ENCODE measurements at regions not wholly inside any gene's neighbourhood (a gene's known extent, or its start where the extent isn't known, plus 50 kb on each side); places are given as distances from the start of the nearest gene placed in this dataset.

- TF ChIP-seq CTCF (conservative IDR thresholded peaks at IDR 0.05), result no peak
- no peak overlapping the region for H3K27ac ChIP-seq
Measured at GRCh38 chr22:49622241-49623105, 205.2 kb downstream of the BRD1 start.

GRCh38 chr22:49621601-49622210, 206.0 kb downstream of the BRD1 start:
- no peak overlapping the region for H3K27ac ChIP-seq
- TF ChIP-seq CTCF (conservative IDR thresholded peaks at IDR 0.05), result no peak

- H3K27ac ChIP-seq, result no peak overlapping the region
- TF ChIP-seq CTCF (conservative IDR thresholded peaks at IDR 0.05), result no peak
Measured at GRCh38 chr22:49620666-49621065, 207.0 kb downstream of the BRD1 start.

- no peak for TF ChIP-seq CTCF (conservative IDR thresholded peaks at IDR 0.05)
- no peak overlapping the region for H3K27ac ChIP-seq
Measured at GRCh38 chr22:49620003-49620556, 207.6 kb downstream of the BRD1 start.

- no peak overlapping the region for H3K27ac ChIP-seq
- TF ChIP-seq CTCF (conservative IDR thresholded peaks at IDR 0.05), result no peak
Measured at GRCh38 chr22:49619301-49619700, 208.4 kb downstream of the BRD1 start.

GRCh38 chr22:49618677-49618953, 209.1 kb downstream of the BRD1 start:
- TF ChIP-seq CTCF (conservative IDR thresholded peaks at IDR 0.05), result no peak
- H3K27ac ChIP-seq, result no peak overlapping the region

- H3K27ac ChIP-seq, result no peak overlapping the region
- no peak for TF ChIP-seq CTCF (conservative IDR thresholded peaks at IDR 0.05)
Measured at GRCh38 chr22:49617866-49618676, 209.6 kb downstream of the BRD1 start.

Data from VCaP (cell line).